ENCODE measurements at regions not wholly inside any gene's neighbourhood (a gene's known extent, or its start where the extent isn't known, plus 50 kb on each side); places are given as distances from the start of the nearest gene placed in this dataset.

- Histone ChIP-seq H3K27ac (no peak overlapping the region), H3K36me3 (no peaks in the 10 kb centered on the region), H3K4me3 (no peak overlapping the region), H3K4me1 (replicated peaks) (no peaks in the 10 kb centered on the region), H3K27me3 (replicated peaks; ENCODE audit: insufficient read depth) (no peaks in the 10 kb centered on the region), H3K9me3 (no peaks in the 10 kb centered on the region)
- 100% methylated on average over 1 of the region's 1 CpG for WGBS
- intact Hi-C loops (cut with DNase I) = no loop called here
- no peak for DNase-seq (ENCODE audit: low spot score)
- TF ChIP-seq POLR2A (IDR thresholded peaks at IDR 0.05) (no peak), POLR2AphosphoS5 (IDR thresholded peaks at IDR 0.05) (no peak), CTCF (IDR thresholded peaks at IDR 0.05) (no peak)
Measured at GRCh38 chr2:16359961-16360360, 305.7 kb downstream of the CYRIA start.

DNA sequence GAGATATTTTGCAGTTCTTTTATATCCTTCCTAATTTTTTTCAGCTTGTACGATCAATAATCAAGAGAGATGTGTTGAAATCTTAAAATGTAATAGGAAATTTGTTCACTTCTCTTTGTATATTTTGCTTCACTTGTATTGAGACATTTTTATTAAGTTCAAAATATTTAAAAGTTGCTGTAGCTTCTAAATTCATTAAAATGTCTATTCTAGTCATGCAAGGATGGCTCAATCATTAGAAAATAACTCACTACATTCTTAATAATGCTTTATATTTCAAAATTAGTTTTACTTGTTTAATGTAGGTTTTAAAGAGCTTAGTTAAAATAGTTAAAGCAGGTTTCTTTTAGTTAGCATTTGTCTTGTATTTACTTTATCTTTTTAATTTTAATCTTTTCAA, 308.4 kb downstream of the CYRIA start:
- no peaks in the 10 kb centered on the region for H3K9me3 ChIP-seq
- no peak for DNase-seq (ENCODE audit: low spot score)
- no peaks in the 10 kb centered on the region for H3K4me1 ChIP-seq (replicated peaks)
- WGBS = 100% methylated on average over 1 of the region's 1 CpG
- no peak overlapping the region for H3K4me3 ChIP-seq
- no peak for TF ChIP-seq POLR2AphosphoS5 (IDR thresholded peaks at IDR 0.05)
- no peak for TF ChIP-seq POLR2A (IDR thresholded peaks at IDR 0.05)
- no peak for TF ChIP-seq CTCF (IDR thresholded peaks at IDR 0.05)
- no peaks in the 10 kb centered on the region for H3K27me3 ChIP-seq (replicated peaks; ENCODE audit: insufficient read depth)
- intact Hi-C loops (cut with DNase I) = no loop called here
- H3K36me3 ChIP-seq = no peaks in the 10 kb centered on the region
- H3K27ac ChIP-seq = no peak overlapping the region

DNA sequence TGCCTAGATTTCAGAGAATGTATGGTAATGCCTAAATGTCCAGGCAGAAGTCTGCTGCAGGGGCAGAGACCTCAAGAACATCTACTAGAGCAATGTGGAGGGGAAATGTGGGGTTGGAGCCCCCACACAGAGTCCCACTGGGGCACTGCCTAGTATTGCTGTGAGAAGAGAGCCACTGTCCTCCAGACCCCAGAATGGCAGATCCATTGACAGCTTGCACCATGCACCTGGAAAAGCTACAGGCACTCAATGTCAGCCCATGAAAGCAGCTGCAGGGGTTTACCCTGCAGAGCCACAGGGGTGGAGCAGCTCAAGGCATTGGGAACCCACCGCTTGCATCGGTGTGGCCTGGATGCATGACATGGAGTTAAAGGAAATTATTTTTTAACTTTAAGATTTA, 314.1 kb downstream of the CYRIA start:
- WGBS = 95% methylated on average over 2 of the region's 2 CpGs
- Histone ChIP-seq H3K4me1 (replicated peaks) (no peaks in the 10 kb centered on the region), H3K27ac (no peak overlapping the region), H3K27me3 (replicated peaks; ENCODE audit: insufficient read depth) (no peaks in the 10 kb centered on the region), H3K9me3 (no peaks in the 10 kb centered on the region), H3K36me3 (no peaks in the 10 kb centered on the region), H3K4me3 (no peak overlapping the region)
- intact Hi-C loops (cut with DNase I) = no loop called here
- TF ChIP-seq CTCF (IDR thresholded peaks at IDR 0.05) (no peak), POLR2AphosphoS5 (IDR thresholded peaks at IDR 0.05) (no peak), POLR2A (IDR thresholded peaks at IDR 0.05) (no peak)
- DNase-seq (ENCODE audit: low spot score) = no peak

DNA sequence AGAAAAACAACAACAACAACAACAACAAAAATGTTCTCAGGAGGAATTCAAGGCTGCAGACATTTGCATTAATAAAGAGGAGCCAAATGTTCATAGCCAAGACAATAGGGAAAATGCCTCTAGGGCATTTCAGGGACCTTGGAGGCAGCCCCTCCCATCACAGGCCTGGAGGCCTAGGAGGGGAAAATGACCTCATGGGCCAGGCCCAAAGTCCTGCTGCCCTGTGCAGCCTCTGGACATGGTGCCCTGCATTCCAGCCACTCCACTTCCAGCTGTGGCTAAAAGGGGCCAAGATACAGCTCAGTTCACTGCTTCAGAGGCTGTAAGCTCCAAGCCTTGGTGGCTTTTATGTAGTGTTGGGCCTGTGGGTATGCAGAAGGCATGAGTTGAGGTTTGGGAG, 314.5 kb downstream of the CYRIA start:
- TF ChIP-seq CTCF (IDR thresholded peaks at IDR 0.05) (no peak), POLR2A (IDR thresholded peaks at IDR 0.05) (no peak), POLR2AphosphoS5 (IDR thresholded peaks at IDR 0.05) (no peak)

DNA sequence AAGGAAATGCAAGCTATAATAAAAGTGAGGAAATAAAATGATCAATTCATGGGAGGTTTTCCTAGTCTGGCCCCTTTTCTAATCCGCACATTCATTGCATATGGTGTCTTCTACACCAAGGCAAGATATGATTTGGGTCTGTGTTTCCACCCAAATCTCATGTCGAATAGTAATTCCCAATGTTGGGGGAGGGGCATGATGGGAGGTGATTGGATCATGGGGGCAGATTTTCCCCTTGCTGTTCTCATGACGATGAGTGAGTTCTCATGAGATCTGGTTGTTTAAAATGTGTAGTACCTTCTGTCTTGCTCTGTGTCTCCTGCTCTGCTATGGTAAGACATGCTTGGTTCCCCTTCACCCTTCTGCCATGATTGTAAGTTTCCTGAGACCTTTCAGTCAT, 315.4 kb downstream of the CYRIA start:
- no peak for TF ChIP-seq POLR2AphosphoS5 (IDR thresholded peaks at IDR 0.05)
- Histone ChIP-seq H3K4me1 (replicated peaks) (no peaks in the 10 kb centered on the region), H3K27ac (no peak overlapping the region), H3K9me3 (no peaks in the 10 kb centered on the region), H3K36me3 (no peaks in the 10 kb centered on the region), H3K27me3 (replicated peaks; ENCODE audit: insufficient read depth) (no peaks in the 10 kb centered on the region), H3K4me3 (no peak overlapping the region)
- DNase-seq (ENCODE audit: low spot score) = no peak
- 61% methylated on average over 3 of the region's 3 CpGs for WGBS
- intact Hi-C loops (cut with DNase I) = no loop called here

More for the DNA sequence above, 314.5 kb downstream of the CYRIA start:
- DNase-seq (ENCODE audit: low spot score) = no peak
- Histone ChIP-seq H3K4me3 (no peak overlapping the region), H3K4me1 (replicated peaks) (no peaks in the 10 kb centered on the region), H3K9me3 (no peaks in the 10 kb centered on the region), H3K36me3 (no peaks in the 10 kb centered on the region), H3K27me3 (replicated peaks; ENCODE audit: insufficient read depth) (no peaks in the 10 kb centered on the region), H3K27ac (no peak overlapping the region)
- intact Hi-C loops (cut with DNase I) = no loop called here
